HG03378 (cell line): ENCODE measurements at regions not wholly inside any gene's neighbourhood (a gene's known extent, or its start where the extent isn't known, plus 50 kb on each side); places are given as distances from the start of the nearest gene placed in this dataset.

ENCODE experiments used
- ATAC-seq: cut with Tn5 transposase; IDR thresholded peaks from one replicate; pipeline ENCODE4 v1.9.1; 2021; ENCODE audit warnings: mild to moderate bottlenecking, moderate library complexity; ENCODE audit not compliant: unreplicated experiment

GRCh38 chr3:31408720-31409119 is 124.0 kb upstream of the STT3B start:
- ATAC-seq: no peak

GRCh38 chr3:31409389-31409788 is 123.3 kb upstream of the STT3B start:
- ATAC-seq: no peak

GRCh38 chr3:31409866-31410265 is 122.9 kb upstream of the STT3B start:
- ATAC-seq: no peak

- no peak for ATAC-seq
Measured at GRCh38 chr3:31410411-31410810, 122.3 kb upstream of the STT3B start.

GRCh38 chr3:31412832-31413231 is 119.9 kb upstream of the STT3B start:
- no peak for ATAC-seq

- ATAC-seq: no peak
Measured at GRCh38 chr3:31413515-31413914, 119.2 kb upstream of the STT3B start.

GRCh38 chr3:31416980-31417379 is 115.7 kb upstream of the STT3B start:
- ATAC-seq: no peak

GRCh38 chr3:31417486-31417885 is 115.2 kb upstream of the STT3B start:
- ATAC-seq: no peak

- no peak for ATAC-seq
Measured at GRCh38 chr3:31420311-31420710, 112.4 kb upstream of the STT3B start.

GRCh38 chr3:31421314-31422048 is 111.2 kb upstream of the STT3B start:
- peak; percentile 75 for ATAC-seq

GRCh38 chr3:31422237-31422636 is 110.5 kb upstream of the STT3B start:
- ATAC-seq: no peak

- ATAC-seq: no peak
Measured at GRCh38 chr3:31423482-31423881, 109.2 kb upstream of the STT3B start.

GRCh38 chr3:31425401-31425800 is 107.3 kb upstream of the STT3B start:
- no peak for ATAC-seq

- no peak for ATAC-seq
Measured at GRCh38 chr3:31427623-31428022, 105.1 kb upstream of the STT3B start.

GRCh38 chr3:31431321-31431720 is 101.4 kb upstream of the STT3B start:
- no peak for ATAC-seq

- no peak for ATAC-seq
Measured at GRCh38 chr3:31432897-31433678, 99.6 kb upstream of the STT3B start.

GRCh38 chr3:31433679-31433992 is 99.1 kb upstream of the STT3B start:
- no peak for ATAC-seq

GRCh38 chr3:31434819-31435218 is 97.9 kb upstream of the STT3B start:
- no peak for ATAC-seq

GRCh38 chr3:31436830-31437229 is 95.9 kb upstream of the STT3B start:
- no peak for ATAC-seq

- ATAC-seq: no peak
Measured at GRCh38 chr3:31438742-31439141, 94.0 kb upstream of the STT3B start.

GRCh38 chr3:31439890-31440750 is 92.6 kb upstream of the STT3B start:
- no peak for ATAC-seq

- no peak for ATAC-seq
Measured at GRCh38 chr3:31440878-31441277, 91.8 kb upstream of the STT3B start.
